Endothelial cell of umbilical vein (primary cell): ENCODE measurements at regions not wholly inside any gene's neighbourhood (a gene's known extent, or its start where the extent isn't known, plus 50 kb on each side); places are given as distances from the start of the nearest gene placed in this dataset.
"Not testable (repeated sequence)": the region's sequence is repeated elsewhere in the genome, so short reads cannot be mapped to it uniquely, and the experiment has no call there.

ENCODE experiments used
- BruUV-seq: library from RNA; stranded (reverse); fragments of 400-500 nt; replicated peaks from 2 replicates; lab custom pipeline; 2021; lab: Mats Ljungman, UMichigan
- CTCF ChIA-PET: fragments of 300-600, 350-600 bp; sonication (Branson Sonifier 250); formaldehyde crosslinking; loops from one replicate; lab custom pipeline; 2021; ENCODE audit warnings: antibody characterized with exemption, inconsistent platforms; lab: Charles Lee
- POLR2A ChIA-PET: fragments of 300-600, 350-600 bp; sonication (Branson Sonifier 250); formaldehyde crosslinking; loops from one replicate; lab custom pipeline; 2021; ENCODE audit warnings: antibody characterized with exemption, inconsistent platforms; lab: Charles Lee
- DNase-seq: peaks from one replicate; pipeline ENCODE4 v3.0.0-alpha.2; 2011; ENCODE audit warnings: low read depth, low spot score
- FAIRE-seq: peaks from 2 replicates; lab custom pipeline; 2011; peaks lifted over from hg19 to GRCh38; lab: Jason Lieb, UNC
- H2AFZ ChIP-seq: 2 replicates; pipeline ENCODE4 v1.6.0; 2012; ENCODE audit warnings: low read depth, low read length, control low read depth, inconsistent platforms
- H3K27ac ChIP-seq: 2 replicates; pipeline ENCODE4 v1.5.1; 2011; ENCODE audit warnings: low read depth, mild to moderate bottlenecking, control low read depth, low read length, moderate library complexity; ENCODE audit not compliant: insufficient read depth
- H3K27me3 ChIP-seq, 2 experiments: 2 replicates each; pipeline versions ENCODE4 v1.6.0 to v1.6.1; 2011; ENCODE audit warnings: low read length in 2 of 2, mixed read lengths in 1 of 2; ENCODE audit not compliant: control insufficient read depth in 2 of 2, insufficient read depth in 2 of 2
- H3K36me3 ChIP-seq, 2 experiments: 2 replicates in 1 of 2; 3 replicates in 1 of 2; pipeline ENCODE4 v1.5.1; 2011; ENCODE audit warnings: low read length in 2 of 2, mild to moderate bottlenecking in 1 of 2, moderate library complexity in 1 of 2; ENCODE audit not compliant: control insufficient read depth in 2 of 2, insufficient read depth in 2 of 2; ENCODE audit errors: extremely low read depth in 1 of 2
- H3K4me1 ChIP-seq: 3 replicates; pipeline ENCODE4 v1.5.1; 2011; ENCODE audit warnings: mild to moderate bottlenecking, low read length; ENCODE audit not compliant: control insufficient read depth, insufficient read depth; ENCODE audit errors: extremely low read depth
- H3K4me2 ChIP-seq: 2 replicates; pipeline ENCODE4 v1.6.1; 2011; ENCODE audit warnings: low read length, control low read depth, mixed read lengths; ENCODE audit not compliant: insufficient read depth
- H3K4me3 ChIP-seq, 3 experiments: fragments of 200-600 bp in 1 of 3; sonication (generic), shearing (Covaris generic) in 1 of 3; replicated peaks in 1 of 3; 2 replicates each; pipeline ENCODE4 v1.5.1; 2011 to 2016; ENCODE audit warnings: control low read depth in 3 of 3, low read length in 3 of 3, mild to moderate bottlenecking in 2 of 3, inconsistent platforms in 1 of 3, low read depth in 1 of 3, moderate library complexity in 1 of 3; ENCODE audit not compliant: insufficient read depth in 1 of 3
- H3K79me2 ChIP-seq: 2 replicates; pipeline ENCODE4 v1.6.0; 2012; ENCODE audit warnings: low read length, inconsistent platforms; ENCODE audit not compliant: control insufficient read depth, insufficient read depth
- H3K9ac ChIP-seq: replicated peaks from 2 replicates; pipeline ENCODE3; 2011; ENCODE audit warnings: low read length, control low read depth; ENCODE audit not compliant: insufficient read depth; ENCODE audit errors: extremely low read depth
- H3K9me1 ChIP-seq: replicated peaks from 3 replicates; pipeline ENCODE4 v1.6.0; 2011; ENCODE audit warnings: mild to moderate bottlenecking, low read length; ENCODE audit not compliant: control insufficient read depth, insufficient read depth; ENCODE audit errors: extremely low read depth
- H3K9me3 ChIP-seq: replicated peaks from 2 replicates; pipeline ENCODE4 v1.5.1; 2012; ENCODE audit warnings: low read length, inconsistent platforms; ENCODE audit not compliant: control insufficient read depth, insufficient read depth
- H4K20me1 ChIP-seq: replicated peaks from 2 replicates; pipeline ENCODE3; 2011; ENCODE audit warnings: mild to moderate bottlenecking, low read length; ENCODE audit not compliant: control insufficient read depth, insufficient read depth; ENCODE audit errors: extremely low read depth
- EZH2 ChIP-seq: IDR thresholded peaks from 2 replicates; pipeline ENCODE4 v1.6.1; 2012; ENCODE audit warnings: borderline replicate concordance, low read depth, mild to moderate bottlenecking, moderate library complexity, low read length, inconsistent platforms; ENCODE audit not compliant: severe bottlenecking
- FOS ChIP-seq: IDR thresholded peaks from 2 replicates; pipeline ENCODE4 v1.6.1; 2011; ENCODE audit warnings: mild to moderate bottlenecking, low read length, moderate library complexity, borderline replicate concordance; ENCODE audit not compliant: insufficient read depth
- JUN ChIP-seq: IDR thresholded peaks from 2 replicates; pipeline ENCODE4 v1.6.1; 2011; ENCODE audit warnings: borderline replicate concordance, low read depth; ENCODE audit not compliant: insufficient read length, insufficient read depth
- MAX ChIP-seq: IDR thresholded peaks from 2 replicates; pipeline ENCODE4 v1.6.1; 2011; ENCODE audit not compliant: insufficient read depth, insufficient read length
- MYC ChIP-seq: IDR thresholded peaks from one replicate; pipeline ENCODE4 v1.6.1; 2011; ENCODE audit warnings: mild to moderate bottlenecking, low read depth, low read length
- POLR2A ChIP-seq: IDR thresholded peaks from 2 replicates; pipeline ENCODE4 v1.6.1; 2012; ENCODE audit warnings: low read depth, mild to moderate bottlenecking, control low read depth, low read length
- POLR2AphosphoS5 ChIP-seq: IDR thresholded peaks from 2 replicates; pipeline ENCODE4 v1.6.1; 2012; ENCODE audit warnings: low read depth, mild to moderate bottlenecking, control low read depth, low read length, moderate library complexity; ENCODE audit not compliant: insufficient read depth
- dilution Hi-C: fragments of 300-500 bp; cut with MboI; formaldehyde crosslinking; loops from one replicate; pipeline ENCODE4 v1.15.0; 2019; ENCODE audit warnings: low sequenced_read_pairs; ENCODE audit not compliant: extremely low pct_ligation_motif_present
- intact Hi-C: fragments of 100-400 bp; cut with micrococcal nuclease; formaldehyde crosslinking; loops from one replicate; pipeline ENCODE4 v1.10.0; 2022

DNA sequence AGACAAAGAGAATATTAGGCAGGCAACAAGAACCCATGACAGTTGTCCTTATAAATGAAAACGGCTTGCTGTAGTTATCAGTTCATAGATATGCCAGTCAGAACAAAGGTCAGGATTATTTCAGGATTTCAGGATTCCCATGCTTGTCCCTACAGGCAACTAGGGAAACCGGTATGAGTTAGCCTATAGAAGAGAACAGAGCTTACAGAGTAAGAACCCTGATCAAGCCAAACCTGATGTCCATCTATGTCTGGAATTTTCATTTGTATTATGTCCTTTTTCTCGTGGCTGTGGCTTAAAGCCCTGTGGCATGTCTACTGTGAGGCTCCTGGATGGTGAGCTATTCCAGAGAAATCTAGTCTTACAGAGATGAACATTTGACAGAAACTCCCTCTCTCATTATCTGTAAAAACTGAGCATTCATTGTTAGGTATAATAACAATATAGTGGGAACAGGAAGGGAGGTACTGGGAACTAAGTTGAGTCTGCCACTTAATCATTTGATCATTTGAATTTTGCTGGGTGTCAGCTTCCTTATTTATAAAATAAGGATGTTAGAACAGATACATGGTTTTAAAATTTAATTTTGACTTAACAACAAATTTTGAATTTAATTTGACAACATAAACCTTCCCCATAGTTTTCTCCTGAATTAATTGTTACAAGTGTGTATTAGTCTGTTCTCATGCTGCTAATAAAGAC lies 129.5 kb upstream of the KLF3 start:
- intact Hi-C loops (no loop called here), dilution Hi-C loops (no loop called here)
- Histone ChIP-seq H3K27me3 (peaks cover 0 to 3% of the 10 kb centered on the region in 2 experiments), H4K20me1 (no peaks in the 10 kb centered on the region), H3K4me1 (peaks cover 5% of the 10 kb centered on the region), H3K9ac (no peak overlapping the region), H3K27ac (no peak overlapping the region), H3K9me1 (no peaks in the 10 kb centered on the region), H2AFZ (no peak overlapping the region), H3K36me3 (no peaks in the 10 kb centered on the region), H3K4me2 (no peak overlapping the region), H3K79me2 (no peaks in the 10 kb centered on the region), H3K4me3 (no peak overlapping the region), H3K9me3 (no peaks in the 10 kb centered on the region)
- BruUV-seq: no TSS peak
- DNase-seq (no peak), FAIRE-seq (no peak)
- POLR2A ChIA-PET: no interaction called here
- TF ChIP-seq MAX: no peak
- TF ChIP-seq POLR2AphosphoS5: no peak
- no peak for TF ChIP-seq EZH2
- TF ChIP-seq MYC: no peak
- no peak for TF ChIP-seq POLR2A
- TF ChIP-seq JUN: no peak
- TF ChIP-seq FOS: no peak
- CTCF ChIA-PET: interaction anchor here (0.6 kb wide), 1 partner anchor 13 kb away, joined by 3 read pairs; no protein-coding TSS in a partner anchor

DNA sequence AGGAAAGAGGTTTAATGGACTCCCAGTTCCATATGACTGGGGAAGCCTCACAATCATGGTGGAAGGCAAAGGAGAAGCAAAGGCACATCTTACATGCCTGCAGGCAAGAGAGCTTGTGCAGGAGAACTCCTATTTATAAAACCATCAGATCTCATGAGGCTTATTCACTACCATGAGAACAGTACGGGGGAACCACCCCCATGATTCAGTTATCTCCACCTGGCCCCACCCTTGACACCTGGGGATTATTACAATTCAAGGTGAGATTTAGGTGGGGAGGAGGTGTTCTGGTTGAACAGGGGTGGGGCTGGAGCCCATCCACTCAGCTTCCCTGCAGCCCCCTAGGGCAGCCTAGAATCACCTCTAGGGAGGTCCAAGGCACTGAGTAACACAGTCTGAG lies 128.9 kb upstream of the KLF3 start:
- H4K20me1 ChIP-seq, H3K9me3 ChIP-seq, H2AFZ ChIP-seq, intact Hi-C loops, H3K27me3 ChIP-seq, DNase-seq, H3K79me2 ChIP-seq, H3K4me3 ChIP-seq, POLR2A ChIA-PET, H3K27ac ChIP-seq, H3K4me1 ChIP-seq, H3K9me1 ChIP-seq, dilution Hi-C loops, CTCF ChIA-PET, H3K36me3 ChIP-seq, FAIRE-seq, H3K4me2 ChIP-seq, H3K9ac ChIP-seq, BruUV-seq: not testable (repeated sequence)
